GM12878 (cell line): ENCODE measurements at regions not wholly inside any gene's neighbourhood (a gene's known extent, or its start where the extent isn't known, plus 50 kb on each side); places are given as distances from the start of the nearest gene placed in this dataset.

ENCODE experiments used
- ATAC-seq: fragments of 200-7000 bp; cut with Tn5 transposase; 3 replicates; pipeline ENCODE4 v1.9.1; 2020; ENCODE audit warnings: mild to moderate bottlenecking, moderate library complexity
- BruUV-seq: library from RNA; stranded (reverse); fragments of 400-500 nt; replicated peaks from 2 replicates; lab custom pipeline; 2021; lab: Mats Ljungman, UMichigan
- CTCF ChIA-PET: fragments of 300-600 bp; sonication (Branson Sonifier 250); formaldehyde crosslinking; extraction: SDS; loops from one replicate; lab custom pipeline; 2021; ENCODE audit warnings: inconsistent platforms; lab: Yijun Ruan, JAX
- POLR2A ChIA-PET: fragments of 350-600 bp; formaldehyde crosslinking; extraction: SDS; loops from one replicate; lab custom pipeline; 2021; ENCODE audit warnings: inconsistent platforms; lab: Charles Lee
- RAD21 ChIA-PET: fragments of 300-600 bp; sonication (Branson Sonifier 250); formaldehyde crosslinking; loops from one replicate; lab custom pipeline; 2023; ENCODE audit warnings: antibody characterized with exemption; ENCODE audit not compliant: unreplicated experiment; lab: Charles Lee
- SMC1A ChIA-PET: fragments of 300-600 bp; sonication (Branson Sonifier 250); formaldehyde crosslinking; loops from one replicate; lab custom pipeline; 2023; ENCODE audit not compliant: unreplicated experiment, uncharacterized antibody; lab: Charles Lee
- DNase-seq: peaks from one replicate; pipeline ENCODE4 v3.0.0-alpha.2; 2011; ENCODE audit warnings: low read depth, low spot score
- FAIRE-seq: peaks from 3 replicates; lab custom pipeline; 2011; peaks lifted over from hg19 to GRCh38; lab: Jason Lieb, UNC
- H2AFZ ChIP-seq: 2 replicates; pipeline ENCODE4 v1.6.0; 2011; ENCODE audit warnings: low read depth, low read length, control low read depth; ENCODE audit not compliant: control insufficient read depth
- H3K27ac ChIP-seq: 2 replicates; pipeline ENCODE4 v1.5.1; 2011; ENCODE audit warnings: control low read depth; ENCODE audit not compliant: control insufficient read depth, insufficient read depth
- H3K27me3 ChIP-seq, 2 experiments: replicated peaks in 1 of 2; 2 replicates each; pipeline versions ENCODE4 v1.6.0 to v1.6.1; 2011; ENCODE audit warnings: low read length in 1 of 2; ENCODE audit not compliant: control insufficient read depth in 2 of 2, insufficient read depth in 2 of 2
- H3K36me3 ChIP-seq, 2 experiments: 2 replicates each; pipeline ENCODE4 v1.5.1; 2011; ENCODE audit warnings: low read length in 1 of 2; ENCODE audit not compliant: control insufficient read depth in 2 of 2, insufficient read depth in 2 of 2
- H3K4me1 ChIP-seq: 2 replicates; pipeline ENCODE4 v1.6.1; 2011; ENCODE audit warnings: mild to moderate bottlenecking, low read length, moderate library complexity, mixed read lengths; ENCODE audit not compliant: control insufficient read depth, insufficient read depth
- H3K4me2 ChIP-seq: 2 replicates; pipeline ENCODE4 v1.6.0; 2011; ENCODE audit warnings: control low read depth; ENCODE audit not compliant: control insufficient read depth, insufficient read depth
- H3K4me3 ChIP-seq: fragments of 200-600 bp; sonication (generic); 2 replicates; pipeline ENCODE4 v1.5.1; 2016
- H3K79me2 ChIP-seq: 2 replicates; pipeline ENCODE4 v1.6.0; 2011; ENCODE audit warnings: low read length; ENCODE audit not compliant: control insufficient read depth, insufficient read depth
- H3K9ac ChIP-seq: 2 replicates; pipeline ENCODE4 v1.8.0; 2011; ENCODE audit warnings: low read length, control low read depth, mixed read lengths; ENCODE audit not compliant: control insufficient read depth, insufficient read depth
- H3K9me3 ChIP-seq: replicated peaks from 3 replicates; pipeline ENCODE4 v1.5.1; 2011; ENCODE audit warnings: mild to moderate bottlenecking, low read length; ENCODE audit not compliant: control insufficient read depth, insufficient read depth
- H4K20me1 ChIP-seq: 2 replicates; pipeline ENCODE4 v1.6.0; 2011; ENCODE audit not compliant: control insufficient read depth, insufficient read depth
- CHD2 ChIP-seq: IDR thresholded peaks from 2 replicates; pipeline ENCODE4 v1.6.1; 2011; ENCODE audit warnings: low read depth, low read length, improper control_type of control experiment, borderline replicate concordance
- HDGF ChIP-seq: fragments of 450-650 bp; IDR thresholded peaks from 2 replicates; pipeline ENCODE4 v1.6.1; 2016; ENCODE audit warnings: antibody characterized with exemption
- MTA3 ChIP-seq: IDR thresholded peaks from 2 replicates; pipeline ENCODE4 v1.6.1; 2012; ENCODE audit warnings: low read length, inconsistent platforms, borderline replicate concordance
- MYC ChIP-seq: IDR thresholded peaks from 2 replicates; pipeline ENCODE4 v1.6.1; 2011; ENCODE audit warnings: mild to moderate bottlenecking, low read length, moderate library complexity, inconsistent platforms; ENCODE audit not compliant: insufficient read depth, insufficient replicate concordance, insufficient read length, severe bottlenecking
- POLR2AphosphoS2 ChIP-seq: IDR thresholded peaks from 2 replicates; pipeline ENCODE4 v1.6.1; 2011; ENCODE audit warnings: low read depth, mild to moderate bottlenecking, low read length, improper control_type of control experiment, moderate library complexity
- SPI1 ChIP-seq: IDR thresholded peaks from 2 replicates; pipeline ENCODE4 v1.6.1; 2011; ENCODE audit warnings: low read depth, mild to moderate bottlenecking, low read length, moderate library complexity, borderline replicate concordance; ENCODE audit not compliant: insufficient read depth
- ZNF217 ChIP-seq: fragments of 450-650 bp; IDR thresholded peaks from 2 replicates; pipeline ENCODE4 v1.6.1; 2017; ENCODE audit warnings: antibody characterized with exemption, mild to moderate bottlenecking
- ZNF384 ChIP-seq: IDR thresholded peaks from 2 replicates; pipeline ENCODE4 v1.6.1; 2012; ENCODE audit warnings: low read depth, mild to moderate bottlenecking, low read length, improper control_type of control experiment, borderline replicate concordance
- ZZZ3 ChIP-seq: IDR thresholded peaks from 2 replicates; pipeline ENCODE4 v1.6.1; 2011; ENCODE audit warnings: low read depth; ENCODE audit not compliant: control insufficient read depth, insufficient read length
- WGBS: methylation state at CpG from one replicate; pipeline ENCODE4 v1.1.6; 2016; ENCODE audit warnings: low lambda C conversion rate; ENCODE audit not compliant: insufficient replicate concordance, insufficient coverage; ENCODE audit errors: missing lambda C conversion rate; 5-methylcytosine and 5-hydroxymethylcytosine counted together
- in situ Hi-C: fragments of 300-500 bp; cut with MboI; formaldehyde crosslinking; loops from 9 replicates; pipeline ENCODE4 v1.14.3; 2018; ENCODE audit warnings: mixed read lengths
- intact Hi-C: fragments of 100-400 bp; cut with micrococcal nuclease; formaldehyde crosslinking; loops from one replicate; pipeline ENCODE4 v1.14.2; 2022; ENCODE audit not compliant: unreplicated experiment
- TF ChIP-seq, protein P1 (sequence below): IDR thresholded peaks from 2 replicates; pipeline ENCODE4 v1.6.1; 2012; ENCODE audit warnings: improper control_type of control experiment, low read depth, low read length; ENCODE audit not compliant: insufficient replicate concordance

DNA sequence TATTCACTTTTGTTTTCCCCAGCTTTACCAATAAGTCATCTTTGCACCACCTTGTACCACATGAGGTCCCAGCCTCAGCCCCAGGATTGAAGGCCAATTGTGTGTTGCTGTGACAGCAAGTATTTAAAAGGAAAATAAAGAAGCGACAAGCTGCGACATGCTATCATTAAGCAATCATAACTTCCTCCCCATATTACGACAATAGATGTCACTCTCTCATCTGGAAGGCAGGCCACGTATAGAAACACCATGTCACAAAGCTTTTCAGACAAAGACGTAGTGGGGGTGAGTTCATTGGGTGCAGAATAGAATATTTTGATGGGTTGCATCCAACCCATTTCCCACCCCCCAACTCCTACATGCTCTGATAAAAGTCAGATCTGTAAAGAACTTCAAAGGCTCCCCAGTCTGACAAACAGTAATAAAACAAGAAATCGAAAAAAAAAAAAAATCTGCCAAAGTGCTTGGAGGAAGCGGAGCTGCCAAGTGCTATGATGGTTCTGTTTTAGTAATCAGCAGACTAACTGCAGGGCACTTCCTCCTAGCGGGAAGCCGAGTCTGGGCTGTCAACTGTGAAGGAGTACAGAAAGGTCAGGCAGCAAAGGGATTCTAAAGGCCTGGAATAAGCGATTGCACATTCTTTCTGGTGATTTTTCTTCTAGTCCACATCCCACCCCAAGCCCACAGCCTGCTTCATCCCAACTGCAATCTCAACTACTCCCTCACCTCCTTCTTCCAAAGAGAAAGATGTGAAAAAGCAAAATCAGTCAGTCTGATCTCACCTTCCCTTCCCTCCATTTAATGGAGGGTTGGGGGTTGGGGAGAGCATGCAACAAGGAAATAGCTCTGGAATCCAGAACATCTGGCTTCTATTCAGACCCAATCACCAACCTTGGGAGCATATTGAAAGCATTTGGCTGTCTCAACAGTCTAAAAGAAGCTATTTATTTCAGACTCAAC lies 131.4 kb upstream of the UBASH3B start (continued):
- TF ChIP-seq, protein P1, sequence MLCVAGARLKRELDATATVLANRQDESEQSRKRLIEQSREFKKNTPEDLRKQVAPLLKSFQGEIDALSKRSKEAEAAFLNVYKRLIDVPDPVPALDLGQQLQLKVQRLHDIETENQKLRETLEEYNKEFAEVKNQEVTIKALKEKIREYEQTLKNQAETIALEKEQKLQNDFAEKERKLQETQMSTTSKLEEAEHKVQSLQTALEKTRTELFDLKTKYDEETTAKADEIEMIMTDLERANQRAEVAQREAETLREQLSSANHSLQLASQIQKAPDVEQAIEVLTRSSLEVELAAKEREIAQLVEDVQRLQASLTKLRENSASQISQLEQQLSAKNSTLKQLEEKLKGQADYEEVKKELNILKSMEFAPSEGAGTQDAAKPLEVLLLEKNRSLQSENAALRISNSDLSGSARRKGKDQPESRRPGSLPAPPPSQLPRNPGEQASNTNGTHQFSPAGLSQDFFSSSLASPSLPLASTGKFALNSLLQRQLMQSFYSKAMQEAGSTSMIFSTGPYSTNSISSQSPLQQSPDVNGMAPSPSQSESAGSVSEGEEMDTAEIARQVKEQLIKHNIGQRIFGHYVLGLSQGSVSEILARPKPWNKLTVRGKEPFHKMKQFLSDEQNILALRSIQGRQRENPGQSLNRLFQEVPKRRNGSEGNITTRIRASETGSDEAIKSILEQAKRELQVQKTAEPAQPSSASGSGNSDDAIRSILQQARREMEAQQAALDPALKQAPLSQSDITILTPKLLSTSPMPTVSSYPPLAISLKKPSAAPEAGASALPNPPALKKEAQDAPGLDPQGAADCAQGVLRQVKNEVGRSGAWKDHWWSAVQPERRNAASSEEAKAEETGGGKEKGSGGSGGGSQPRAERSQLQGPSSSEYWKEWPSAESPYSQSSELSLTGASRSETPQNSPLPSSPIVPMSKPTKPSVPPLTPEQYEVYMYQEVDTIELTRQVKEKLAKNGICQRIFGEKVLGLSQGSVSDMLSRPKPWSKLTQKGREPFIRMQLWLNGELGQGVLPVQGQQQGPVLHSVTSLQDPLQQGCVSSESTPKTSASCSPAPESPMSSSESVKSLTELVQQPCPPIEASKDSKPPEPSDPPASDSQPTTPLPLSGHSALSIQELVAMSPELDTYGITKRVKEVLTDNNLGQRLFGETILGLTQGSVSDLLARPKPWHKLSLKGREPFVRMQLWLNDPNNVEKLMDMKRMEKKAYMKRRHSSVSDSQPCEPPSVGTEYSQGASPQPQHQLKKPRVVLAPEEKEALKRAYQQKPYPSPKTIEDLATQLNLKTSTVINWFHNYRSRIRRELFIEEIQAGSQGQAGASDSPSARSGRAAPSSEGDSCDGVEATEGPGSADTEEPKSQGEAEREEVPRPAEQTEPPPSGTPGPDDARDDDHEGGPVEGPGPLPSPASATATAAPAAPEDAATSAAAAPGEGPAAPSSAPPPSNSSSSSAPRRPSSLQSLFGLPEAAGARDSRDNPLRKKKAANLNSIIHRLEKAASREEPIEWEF: no peak
- TF ChIP-seq SPI1 (no peak), MYC (no peak), ZNF217 (no peak), HDGF (no peak)

DNA sequence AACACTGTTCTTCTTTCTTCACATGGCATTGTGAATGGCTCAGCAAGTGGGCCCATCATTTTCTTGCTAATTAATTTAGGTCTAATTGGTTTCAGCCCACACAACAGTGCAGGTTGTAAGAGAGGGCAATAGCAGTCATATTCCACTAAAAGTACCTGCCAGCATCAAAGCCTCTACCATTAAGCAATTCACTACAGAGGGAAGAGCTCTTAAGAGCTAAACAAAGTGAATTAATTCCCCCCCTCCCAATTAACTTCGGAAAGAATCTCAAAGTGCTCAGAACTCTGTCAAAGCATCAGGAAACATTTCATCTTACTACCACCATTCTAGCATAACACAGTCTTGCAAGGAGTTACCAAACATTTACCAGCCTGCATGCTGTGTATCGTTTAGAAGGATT lies 133.9 kb upstream of the UBASH3B start:
- FAIRE-seq (no peak), ATAC-seq (no peak), DNase-seq (no peak)
- RAD21 ChIA-PET: no interaction called here
- Histone ChIP-seq H3K4me2 (no peak overlapping the region), H3K79me2 (no peaks in the 10 kb centered on the region), H3K4me1 (no peaks in the 10 kb centered on the region), H3K27me3 (no peaks in the 10 kb centered on the region; a peak in 1 of 4 replicates), H3K27ac (no peak overlapping the region), H3K36me3 (no peaks in the 10 kb centered on the region), H2AFZ (no peak overlapping the region), H3K4me3 (no peak overlapping the region), H3K9me3 (no peaks in the 10 kb centered on the region), H3K9ac (no peak overlapping the region), H4K20me1 (no peaks in the 10 kb centered on the region)
- WGBS: 0% methylated on average over 2 of the region's 2 CpGs
- in situ Hi-C loops (no loop called here), intact Hi-C loops (no loop called here)
- POLR2A ChIA-PET: no interaction called here
- no TSS peak for BruUV-seq
- SMC1A ChIA-PET: no interaction called here
- CTCF ChIA-PET: interaction anchor here (1.0 to 1.9 kb wide), 2 partner anchors 16 to 40 kb away, joined by 3 to 9 read pairs; no protein-coding TSS in a partner anchor
- TF ChIP-seq ZZZ3 (no peak), POLR2AphosphoS2 (no peak), ZNF384 (no peak), MTA3 (no peak), CHD2 (no peak)
- TF ChIP-seq, protein P1: no peak
